HG03575 (cell line): ENCODE measurements at regions not wholly inside any gene's neighbourhood (a gene's known extent, or its start where the extent isn't known, plus 50 kb on each side); places are given as distances from the start of the nearest gene placed in this dataset.
"Not testable (repeated sequence)": the region's sequence is repeated elsewhere in the genome, so short reads cannot be mapped to it uniquely, and the experiment has no call there.

Experiments
- ATAC-seq: cut with Tn5 transposase; IDR thresholded peaks from one replicate; pipeline ENCODE4 v1.9.1; 2021; ENCODE audit not compliant: unreplicated experiment, insufficient number of reproducible peaks, low FRiP score; ENCODE audit errors: extremely low read depth

GRCh38 chr13:22821589-22821988 lies 359.2 kb upstream of the SGCG start:
- no peak for ATAC-seq

- no peak for ATAC-seq
Observed at GRCh38 chr13:22825186-22825585, 355.6 kb upstream of the SGCG start.

- no peak for ATAC-seq
Observed at GRCh38 chr13:22828081-22828480, 352.7 kb upstream of the SGCG start.

- ATAC-seq, result no peak
Observed at GRCh38 chr13:22836475-22836874, 344.3 kb upstream of the SGCG start.

GRCh38 chr13:22837980-22838647 lies 342.7 kb upstream of the SGCG start:
- ATAC-seq, result no peak

GRCh38 chr13:22839603-22840530 lies 340.9 kb upstream of the SGCG start:
- no peak for ATAC-seq

GRCh38 chr13:22846551-22846950 lies 334.2 kb upstream of the SGCG start:
- ATAC-seq, result no peak

- no peak for ATAC-seq
Observed at GRCh38 chr13:22848539-22849052, 332.2 kb upstream of the SGCG start.

- no peak for ATAC-seq
Observed at GRCh38 chr13:22855926-22856325, 324.9 kb upstream of the SGCG start.

GRCh38 chr13:22858980-22859379 lies 321.8 kb upstream of the SGCG start:
- ATAC-seq, result not testable (repeated sequence)

- ATAC-seq, result not testable (repeated sequence)
Observed at GRCh38 chr13:22859411-22859810, 321.4 kb upstream of the SGCG start.

GRCh38 chr13:22861958-22862466 lies 318.8 kb upstream of the SGCG start:
- no peak for ATAC-seq

GRCh38 chr13:22862478-22862877 lies 318.3 kb upstream of the SGCG start:
- ATAC-seq, result no peak

- ATAC-seq, result no peak
Observed at GRCh38 chr13:22866221-22866620, 314.6 kb upstream of the SGCG start.

GRCh38 chr13:22871231-22871630 lies 309.5 kb upstream of the SGCG start:
- ATAC-seq, result no peak

GRCh38 chr13:22874839-22875238 lies 305.9 kb upstream of the SGCG start:
- ATAC-seq, result no peak

- no peak for ATAC-seq
Observed at GRCh38 chr13:22877421-22877820, 303.4 kb upstream of the SGCG start.

- no peak for ATAC-seq
Observed at GRCh38 chr13:22880741-22881720, 299.7 kb upstream of the SGCG start.
